ENCODE measurements at regions not wholly inside any gene's neighbourhood (a gene's known extent, or its start where the extent isn't known, plus 50 kb on each side); places are given as distances from the start of the nearest gene placed in this dataset.
A peak's percentile ranks its signal among the peaks of the same experiment; 100 is the strongest.
"Not testable (repeated sequence)": the region's sequence is repeated elsewhere in the genome, so short reads cannot be mapped to it uniquely, and the experiment has no call there.

DNA sequence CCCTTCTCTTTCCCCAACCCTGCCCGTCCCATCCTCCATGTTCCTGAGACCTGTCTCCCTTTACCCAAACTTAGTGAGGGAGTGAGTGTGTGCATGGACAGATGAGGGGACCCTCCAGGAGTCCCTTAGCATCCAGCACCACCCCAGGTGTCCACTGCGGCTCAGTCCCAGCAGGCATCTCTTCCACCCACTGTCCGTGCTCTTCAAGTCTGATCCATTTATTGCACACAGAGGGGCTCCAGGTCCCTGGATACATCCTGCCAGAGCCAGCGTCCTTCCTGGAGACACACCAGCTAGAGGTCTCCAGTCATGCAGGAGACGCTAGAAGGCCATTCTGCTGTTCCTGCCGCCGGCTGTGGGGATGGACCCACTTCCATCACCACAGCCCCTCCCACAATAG is 239.2 kb downstream of the ADGRD1 start:
- no peak for DNase-seq

DNA sequence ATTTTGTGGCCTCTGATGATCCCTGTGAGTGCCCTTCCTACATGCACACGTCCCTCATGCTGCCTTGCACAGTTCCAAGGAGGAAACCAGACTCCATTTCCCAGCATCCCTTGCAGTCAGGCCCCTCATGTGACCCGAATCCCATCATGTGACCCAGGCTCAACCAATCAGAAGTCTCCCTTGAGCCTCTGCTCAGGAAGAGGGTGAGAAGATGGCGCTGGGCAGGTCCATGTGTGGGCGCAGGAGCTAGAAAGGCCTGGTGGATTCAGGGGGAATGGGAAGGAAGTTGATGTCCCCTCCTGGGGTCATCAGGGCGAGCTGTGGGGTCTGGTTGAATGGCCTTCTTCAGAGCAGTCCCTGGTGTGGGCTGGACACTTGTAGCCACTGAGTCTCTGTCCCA is 240.5 kb downstream of the ADGRD1 start:
- DNase-seq, result no peak

GRCh38 chr12:131195796-131196195 is 242.1 kb downstream of the ADGRD1 start:
- no peak for DNase-seq

- DNase-seq, result no peak
Observed at GRCh38 chr12:131196220-131196619, 242.5 kb downstream of the ADGRD1 start.

- DNase-seq, result no peak
Observed at GRCh38 chr12:131197490-131197889, 243.8 kb downstream of the ADGRD1 start.

- no peak for DNase-seq
Observed at GRCh38 chr12:131199221-131199620, 245.5 kb downstream of the ADGRD1 start.

DNA sequence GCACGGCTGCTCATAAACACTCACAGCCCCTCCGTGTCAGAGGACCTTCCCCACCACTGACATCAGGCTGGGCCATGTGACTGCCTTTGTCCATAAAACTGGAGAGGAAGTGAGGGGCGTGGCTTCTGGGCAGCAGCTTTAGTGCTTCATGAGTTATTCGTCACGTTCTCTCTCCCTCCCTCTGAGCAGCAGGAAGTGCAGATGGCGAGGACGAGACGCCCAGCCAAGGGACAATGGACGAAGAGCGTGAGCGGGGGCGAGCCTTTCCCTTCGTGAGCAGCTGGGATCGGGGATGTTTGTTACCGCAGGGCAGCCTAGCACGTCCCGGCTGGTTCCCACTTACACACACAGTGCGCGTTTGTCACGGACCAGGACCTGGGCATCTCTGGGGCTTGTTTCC is 248.2 kb downstream of the ADGRD1 start:
- DNase-seq, result not testable (repeated sequence)

DNA sequence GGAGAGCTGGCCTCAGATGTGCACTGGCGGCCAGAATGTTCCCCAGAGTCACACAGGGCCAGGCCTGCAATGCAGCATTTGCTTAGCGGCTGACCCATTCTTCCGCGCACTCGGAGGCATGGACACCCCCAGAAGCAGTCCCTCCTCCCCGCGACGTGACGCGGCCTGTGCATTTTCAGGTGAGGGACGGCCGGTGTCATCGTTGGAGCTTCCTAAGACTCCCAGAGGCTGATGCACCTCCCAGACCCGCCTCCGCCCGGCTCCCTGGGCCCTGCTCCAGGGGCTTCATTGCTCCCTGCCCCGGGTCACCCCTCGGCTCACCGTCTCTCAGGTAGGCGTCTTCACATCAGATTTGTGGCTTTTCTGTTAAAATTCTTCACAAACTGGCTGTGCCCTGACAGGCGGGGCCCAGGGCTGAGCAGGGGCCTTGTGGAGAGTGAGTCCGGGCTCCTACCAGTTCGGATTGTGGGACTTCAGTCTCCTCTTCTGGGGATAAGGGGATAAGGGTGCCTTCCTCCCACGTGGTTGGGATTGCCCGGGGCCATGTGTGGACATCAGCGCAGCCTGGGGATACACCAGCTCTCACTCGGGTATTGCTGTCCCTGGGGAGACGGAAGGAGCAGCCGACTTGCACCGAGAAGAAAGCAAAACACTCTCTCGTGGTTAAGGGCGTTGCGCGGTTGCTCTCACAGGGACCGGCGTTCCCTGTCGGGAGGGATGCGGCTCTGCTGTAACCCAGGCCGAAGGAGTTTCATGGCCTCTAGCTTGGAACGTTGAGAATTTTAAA is 249.1 kb downstream of the ADGRD1 start:
- no peak for DNase-seq

GRCh38 chr12:131203666-131204415 is 250.1 kb downstream of the ADGRD1 start:
- DNase-seq, result no peak

- DNase-seq, result no peak
Observed at GRCh38 chr12:131204416-131205274, 250.9 kb downstream of the ADGRD1 start.

DNA sequence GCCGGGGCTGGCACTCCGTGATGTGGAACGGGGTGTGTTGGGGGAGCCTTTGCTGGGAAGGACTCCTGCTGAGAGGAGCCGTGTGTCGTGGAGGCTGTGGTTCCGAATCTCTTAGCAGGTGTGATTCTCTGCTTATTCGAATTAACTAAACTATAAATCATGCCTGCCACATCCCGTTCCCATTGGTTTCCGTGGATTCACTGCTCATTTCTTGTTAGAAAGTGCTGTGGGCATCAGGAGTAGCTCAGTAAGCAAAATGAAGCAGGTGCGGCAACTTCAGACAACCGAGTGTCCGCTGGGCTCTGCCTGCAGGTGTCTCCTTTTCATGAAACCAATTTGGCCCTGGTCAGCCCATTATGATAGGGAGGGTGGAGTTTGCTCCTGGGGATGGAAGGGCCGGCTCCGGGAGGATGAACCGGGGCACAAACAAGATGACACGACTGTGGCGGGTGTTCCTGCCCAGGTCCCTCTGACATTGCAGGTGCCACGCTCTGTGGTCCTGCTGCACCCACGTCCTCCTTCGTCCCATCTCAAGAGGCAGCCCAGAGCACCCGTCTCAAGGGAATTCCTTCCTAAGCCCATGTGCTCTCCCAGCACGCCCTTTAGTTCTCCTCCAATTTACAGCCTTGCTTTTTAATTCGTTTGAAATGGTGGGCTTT is 251.7 kb downstream of the ADGRD1 start:
- not testable (repeated sequence) for DNase-seq

DNA sequence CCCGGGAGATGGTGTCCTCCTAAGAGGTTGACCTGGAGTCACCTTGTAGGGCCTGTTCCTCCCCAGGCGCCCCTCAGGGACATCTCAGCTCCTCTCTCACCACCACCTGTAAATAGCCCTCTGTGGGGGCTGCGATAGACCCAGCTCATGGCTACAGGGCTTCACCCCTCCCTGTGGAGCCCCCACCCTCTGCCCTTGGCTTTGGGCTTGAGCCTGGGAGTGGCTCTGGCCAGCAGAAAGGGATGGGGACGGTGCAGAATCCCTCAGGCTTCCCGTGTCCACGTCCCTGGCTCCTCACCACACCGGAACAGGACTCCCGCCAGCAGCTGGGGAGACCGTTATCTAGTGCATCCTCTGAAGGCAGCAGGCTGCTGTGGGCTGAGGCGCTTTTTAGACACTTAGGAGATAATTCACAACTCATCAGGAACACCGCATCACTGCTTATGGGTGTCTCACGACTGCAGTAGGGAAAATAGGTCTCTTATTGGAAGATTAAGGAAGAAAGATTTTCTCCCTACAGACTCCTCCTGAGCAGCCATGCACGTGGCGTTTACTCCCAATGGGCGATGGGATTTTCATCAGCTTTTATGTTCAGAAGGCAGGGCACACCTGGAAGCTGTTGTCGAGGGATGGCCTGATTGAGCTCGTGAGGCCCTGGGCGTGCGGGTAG is 253.1 kb downstream of the ADGRD1 start:
- DNase-seq, result not testable (repeated sequence)

- not testable (repeated sequence) for DNase-seq
Observed at GRCh38 chr12:131207300-131207660, 253.6 kb downstream of the ADGRD1 start.

DNA sequence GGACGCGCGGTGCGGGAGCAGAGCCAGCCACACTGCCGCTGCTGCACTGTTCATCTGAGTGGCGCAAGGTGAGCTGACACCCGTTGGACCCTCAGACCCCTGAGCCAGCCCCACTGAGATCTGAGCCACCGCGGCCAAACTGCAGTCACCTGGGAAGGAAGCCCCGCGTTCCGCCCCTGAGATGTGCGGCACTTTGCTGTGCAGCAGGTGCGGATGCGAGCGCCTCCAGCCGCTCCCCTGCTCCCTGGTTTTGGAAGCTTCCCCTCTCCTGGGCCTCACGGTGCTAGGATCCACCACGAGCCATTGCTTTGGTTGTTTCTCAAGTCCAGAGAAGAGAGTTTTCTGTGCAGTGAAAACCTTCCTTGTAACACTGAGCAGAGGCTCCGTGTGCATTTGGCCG is 254.1 kb downstream of the ADGRD1 start:
- DNase-seq, result not testable (repeated sequence)

GRCh38 chr12:131208425-131208824 is 254.7 kb downstream of the ADGRD1 start:
- DNase-seq, result no peak

GRCh38 chr12:131209082-131210070 is 255.7 kb downstream of the ADGRD1 start:
- DNase-seq, result peak in 2 of 3 donors; percentile 31 to 32

- DNase-seq, result no peak
Observed at GRCh38 chr12:131210506-131211339, 257.0 kb downstream of the ADGRD1 start.

DNA sequence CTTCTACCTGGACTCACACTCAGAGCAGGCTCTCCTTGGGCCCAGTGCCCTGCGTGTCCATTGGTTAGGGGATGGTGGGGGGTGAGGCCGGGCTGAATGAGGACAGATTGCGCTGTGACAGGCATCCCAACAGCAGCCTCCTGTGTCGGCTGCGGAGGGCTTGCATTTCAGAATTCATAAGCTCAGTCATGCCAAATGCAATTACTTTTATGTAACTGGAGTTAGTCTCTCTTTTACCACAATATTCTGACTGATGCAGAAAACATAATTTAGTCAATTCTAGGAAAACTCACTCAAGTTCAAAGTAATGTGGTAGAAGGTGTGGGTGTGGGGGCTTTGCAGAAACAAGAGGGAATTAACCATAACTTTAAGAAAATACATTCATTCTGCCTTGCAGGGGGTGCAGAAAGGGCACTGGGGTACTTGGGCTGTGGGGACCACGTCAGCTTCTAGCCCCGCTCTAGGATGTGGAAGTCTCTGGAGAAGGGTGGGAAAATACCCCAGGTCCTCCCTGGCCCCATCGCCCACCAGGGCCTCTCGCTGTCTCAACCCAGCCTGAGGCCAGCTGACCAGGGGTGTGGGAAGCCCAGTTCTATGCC is 257.7 kb downstream of the ADGRD1 start:
- no peak for DNase-seq

GRCh38 chr12:131213896-131214442 is 260.3 kb downstream of the ADGRD1 start:
- DNase-seq, result no peak
